KOPT-K1 (cell line): ENCODE measurements at regions not wholly inside any gene's neighbourhood (a gene's known extent, or its start where the extent isn't known, plus 50 kb on each side); places are given as distances from the start of the nearest gene placed in this dataset.
"Not testable (repeated sequence)": the region's sequence is repeated elsewhere in the genome, so short reads cannot be mapped to it uniquely, and the experiment has no call there.

Experiments used
- H3K27ac ChIP-seq: fragments of 200-600 bp; sonication (generic); 2 replicates; pipeline ENCODE4 v1.5.1; 2016; ENCODE audit warnings: antibody characterized with exemption, mild to moderate bottlenecking, low read depth, low read length; ENCODE audit not compliant: poor library complexity, severe bottlenecking
- H3K36me3 ChIP-seq: fragments of 200-600 bp; sonication (generic); 2 replicates; pipeline ENCODE4 v1.5.1; 2017; ENCODE audit warnings: antibody characterized with exemption, mild to moderate bottlenecking, low read length, moderate library complexity; ENCODE audit not compliant: insufficient read depth
- H3K9me3 ChIP-seq: fragments of 200-600 bp; sonication (generic); 2 replicates; pipeline ENCODE4 v1.5.1; 2017; ENCODE audit warnings: antibody characterized with exemption, low read length, mild to moderate bottlenecking; ENCODE audit not compliant: insufficient read depth, poor library complexity, severe bottlenecking

GRCh38 chr14:34157651-34158050 lies 206.8 kb upstream of the EGLN3 start:
- Histone ChIP-seq H3K9me3 (no peaks in the 10 kb centered on the region), H3K36me3 (no peaks in the 10 kb centered on the region), H3K27ac (no peak overlapping the region)

- Histone ChIP-seq H3K27ac (no peak overlapping the region), H3K36me3 (no peaks in the 10 kb centered on the region), H3K9me3 (no peaks in the 10 kb centered on the region)
These were observed 196.6 kb upstream of the EGLN3 start for GRCh38 chr14:34147461-34147860.

- not testable (repeated sequence) for H3K36me3 ChIP-seq, H3K9me3 ChIP-seq, H3K27ac ChIP-seq
These were observed 189.3 kb upstream of the EGLN3 start for GRCh38 chr14:34140127-34140526.

GRCh38 chr14:34139160-34140121 lies 188.6 kb upstream of the EGLN3 start:
- not testable (repeated sequence) for H3K27ac ChIP-seq, H3K9me3 ChIP-seq, H3K36me3 ChIP-seq

- Histone ChIP-seq H3K27ac (no peak overlapping the region), H3K36me3 (no peaks in the 10 kb centered on the region), H3K9me3 (no peaks in the 10 kb centered on the region)
These were observed 187.3 kb upstream of the EGLN3 start for GRCh38 chr14:34138175-34138574.

GRCh38 chr14:34137001-34137745 lies 186.3 kb upstream of the EGLN3 start:
- Histone ChIP-seq H3K9me3 (no peaks in the 10 kb centered on the region), H3K36me3 (no peaks in the 10 kb centered on the region), H3K27ac (no peak overlapping the region)

GRCh38 chr14:34135492-34135891 lies 184.6 kb upstream of the EGLN3 start:
- Histone ChIP-seq H3K27ac (no peak overlapping the region), H3K9me3 (no peaks in the 10 kb centered on the region), H3K36me3 (no peaks in the 10 kb centered on the region)

- Histone ChIP-seq H3K27ac (no peak overlapping the region), H3K9me3 (no peaks in the 10 kb centered on the region), H3K36me3 (no peaks in the 10 kb centered on the region)
These were observed 183.6 kb upstream of the EGLN3 start for GRCh38 chr14:34134484-34134883.

GRCh38 chr14:34129927-34130552 lies 179.2 kb upstream of the EGLN3 start:
- Histone ChIP-seq H3K9me3 (no peaks in the 10 kb centered on the region), H3K36me3 (no peaks in the 10 kb centered on the region), H3K27ac (no peak overlapping the region)

GRCh38 chr14:34128665-34129064 lies 177.8 kb upstream of the EGLN3 start:
- Histone ChIP-seq H3K27ac (no peak overlapping the region), H3K36me3 (no peaks in the 10 kb centered on the region), H3K9me3 (no peaks in the 10 kb centered on the region)

GRCh38 chr14:34126586-34126985 lies 175.7 kb upstream of the EGLN3 start:
- H3K9me3 ChIP-seq = no peaks in the 10 kb centered on the region
- H3K27ac ChIP-seq = no peak overlapping the region
- no peaks in the 10 kb centered on the region for H3K36me3 ChIP-seq

GRCh38 chr14:34124585-34124984 lies 173.7 kb upstream of the EGLN3 start:
- Histone ChIP-seq H3K36me3 (no peaks in the 10 kb centered on the region), H3K27ac (no peak overlapping the region), H3K9me3 (no peaks in the 10 kb centered on the region)

- Histone ChIP-seq H3K9me3 (no peaks in the 10 kb centered on the region), H3K36me3 (no peaks in the 10 kb centered on the region), H3K27ac (no peak overlapping the region)
These were observed 171.8 kb upstream of the EGLN3 start for GRCh38 chr14:34122650-34123049.

- no peaks in the 10 kb centered on the region for H3K36me3 ChIP-seq
- H3K9me3 ChIP-seq = no peaks in the 10 kb centered on the region
- no peak overlapping the region for H3K27ac ChIP-seq
These were observed 171.2 kb upstream of the EGLN3 start for GRCh38 chr14:34122081-34122480.
